K562 (cell line): ENCODE measurements at regions not wholly inside any gene's neighbourhood (a gene's known extent, or its start where the extent isn't known, plus 50 kb on each side); places are given as distances from the start of the nearest gene placed in this dataset.

Source experiments
- ATAC-seq: fragments of 200-7000 bp; cut with Tn5 transposase; 3 replicates; pipeline ENCODE4 v1.9.1; 2020; ENCODE audit warnings: moderate library complexity
- BruUV-seq: library from RNA; stranded (reverse); fragments of 400-500 nt; replicated peaks from 2 replicates; lab custom pipeline; 2021; lab: Mats Ljungman, UMichigan
- CTCF ChIA-PET: fragments of 300-600 bp; formaldehyde crosslinking; extraction: SDS; loops from one replicate; lab custom pipeline; 2021; ENCODE audit warnings: low intra/inter-chr PET ratio; lab: Yijun Ruan, JAX
- POLR2A ChIA-PET: fragments of 300-600, 350-650 bp; sonication (Branson Sonifier 250); formaldehyde crosslinking; extraction: SDS; loops from one replicate; lab custom pipeline; 2021; ENCODE audit warnings: antibody characterized with exemption, inconsistent platforms; lab: Yijun Ruan, JAX
- DNase-seq, 4 experiments: peaks; one replicate each; pipeline versions ENCODE4 v3.0.0 to v3.0.0-alpha.2; 2011 to 2018; ENCODE audit warnings: low spot score in 3 of 4, mixed read lengths in 3 of 4; ENCODE audit errors: extremely low read depth in 1 of 4
- FAIRE-seq: peaks from 2 replicates; lab custom pipeline; 2011; peaks lifted over from hg19 to GRCh38; lab: Jason Lieb, UNC
- H2AFZ ChIP-seq: 2 replicates; pipeline ENCODE4 v1.6.0; 2011; ENCODE audit warnings: low read depth, low read length, control low read depth, inconsistent platforms
- H3K27ac ChIP-seq: fragments of 200-600 bp; 3 replicates; pipeline ENCODE4 v1.8.0; 2011; ENCODE audit warnings: low read depth, mild to moderate bottlenecking, control low read depth, inconsistent platforms, low read length, moderate library complexity, mixed read lengths; ENCODE audit errors: extremely low read depth
- H3K27me3 ChIP-seq, 2 experiments: fragments of 300-600 bp in 1 of 2; 2 replicates in 1 of 2; 3 replicates in 1 of 2; pipeline versions ENCODE4 v1.6.0 to v1.8.0; 2011; ENCODE audit warnings: inconsistent platforms in 2 of 2, low read length in 2 of 2, mild to moderate bottlenecking in 1 of 2, mixed read lengths in 1 of 2, moderate library complexity in 1 of 2; ENCODE audit not compliant: control insufficient read depth in 2 of 2, insufficient read depth in 2 of 2
- H3K36me3 ChIP-seq: fragments of 300-600 bp; 3 replicates; pipeline ENCODE4 v1.8.0; 2011; ENCODE audit warnings: mild to moderate bottlenecking, low read length, inconsistent platforms; ENCODE audit not compliant: control insufficient read depth, insufficient read depth
- H3K4me1 ChIP-seq, 2 experiments: fragments of 200-600 bp in 1 of 2; replicated peaks in 1 of 2; 2 replicates in 1 of 2; 3 replicates in 1 of 2; pipeline versions ENCODE4 v1.5.1 to v1.8.0; 2011; ENCODE audit warnings: inconsistent platforms in 2 of 2, low read length in 2 of 2, mild to moderate bottlenecking in 1 of 2, mixed read lengths in 1 of 2, moderate library complexity in 1 of 2; ENCODE audit not compliant: control insufficient read depth in 2 of 2, insufficient read depth in 2 of 2
- H3K4me2 ChIP-seq: 2 replicates; pipeline ENCODE4 v1.6.1; 2011; ENCODE audit warnings: low read length, control low read depth, inconsistent platforms, mixed read lengths; ENCODE audit not compliant: insufficient read depth
- H3K4me3 ChIP-seq: fragments of 200-600 bp; sonication (generic), shearing (Covaris generic); 2 replicates; pipeline ENCODE4 v1.5.1; 2016; ENCODE audit warnings: control low read depth, inconsistent platforms
- H3K79me2 ChIP-seq: fragments of 200-600 bp; 3 replicates; pipeline ENCODE4 v1.8.0; 2011; ENCODE audit warnings: low read length, inconsistent platforms; ENCODE audit not compliant: control insufficient read depth, insufficient read depth
- H3K9ac ChIP-seq, 2 experiments: 2 replicates each; pipeline versions ENCODE4 v1.6.0 to v1.6.1; 2011; ENCODE audit warnings: low read depth in 2 of 2, low read length in 2 of 2, control low read depth in 1 of 2, inconsistent platforms in 1 of 2, mild to moderate bottlenecking in 1 of 2, mixed read lengths in 1 of 2; ENCODE audit not compliant: insufficient read depth in 1 of 2
- H3K9me1 ChIP-seq: one replicate; pipeline ENCODE4 v1.6.0; 2011; ENCODE audit warnings: inconsistent platforms, mild to moderate bottlenecking, low read length, moderate library complexity; ENCODE audit not compliant: control insufficient read depth, insufficient read depth
- H3K9me3 ChIP-seq: replicated peaks from 2 replicates; pipeline ENCODE4 v1.5.1; 2011; ENCODE audit warnings: low read depth, low read length, inconsistent platforms; ENCODE audit not compliant: control insufficient read depth, insufficient read depth
- H4K20me1 ChIP-seq: replicated peaks from 2 replicates; pipeline ENCODE4 v1.6.1; 2011; ENCODE audit warnings: low read length, inconsistent platforms, mixed read lengths; ENCODE audit not compliant: control insufficient read depth, insufficient read depth
- MAFF ChIP-seq: IDR thresholded peaks from 2 replicates; pipeline ENCODE4 v1.6.1; 2012; ENCODE audit warnings: low read length, improper control_type of control experiment
- POLR2H ChIP-seq: IDR thresholded peaks from 2 replicates; pipeline ENCODE4 v1.6.1; 2016; ENCODE audit warnings: missing genetic modification characterization, low read depth, mild to moderate bottlenecking, control low read depth, missing compliant biosample characterization, moderate library complexity
- WGBS: fragments of 100-300 bp; shearing (Covaris generic); methylation state at CpG from one replicate; pipeline ENCODE4 v1.1.6; 2016; ENCODE audit warnings: low coverage, mixed read lengths; ENCODE audit not compliant: insufficient coverage; ENCODE audit errors: missing lambda C conversion rate; 5-methylcytosine and 5-hydroxymethylcytosine counted together
- in situ Hi-C: fragments of 300-500 bp; cut with MboI; formaldehyde crosslinking; loops from 4 replicates; pipeline ENCODE4 v1.15.0; 2018; ENCODE audit warnings: inconsistent platforms, mixed read lengths
- intact Hi-C: fragments of 100-400 bp; cut with micrococcal nuclease; formaldehyde crosslinking; loops from 2 replicates; pipeline ENCODE4 v1.14.2; 2022

GRCh38 chr4:144910723-144911122 is 187.3 kb downstream of the ANAPC10 start:
- no peak overlapping the region for H3K4me2 ChIP-seq
- POLR2A ChIA-PET = no interaction called here
- TF ChIP-seq POLR2H (tag) (no peak), MAFF (no peak)
- TF ChIP-seq, all 486 proteins: peak for 0
- in situ Hi-C loops = no loop called here
- no peaks in the 10 kb centered on the region for H3K9me1 ChIP-seq
- H3K9ac ChIP-seq = no peak overlapping the region
- no peaks in the 10 kb centered on the region for H3K4me1 ChIP-seq
- no peak overlapping the region for H3K4me3 ChIP-seq
- H3K36me3 ChIP-seq = no peaks in the 10 kb centered on the region
- DNase-seq = no peak
- no peaks in the 10 kb centered on the region for H3K79me2 ChIP-seq
- WGBS = 0% methylated on average over 2 of the region's 2 CpGs
- CTCF ChIA-PET = no interaction called here
- H3K27me3 ChIP-seq = no peaks in the 10 kb centered on the region; a peak in 1 of 5 replicates
- intact Hi-C loops = no loop called here
- H3K27ac ChIP-seq = no peak overlapping the region
- no peak overlapping the region for H2AFZ ChIP-seq
- FAIRE-seq = no peak
- no peak for ATAC-seq
- BruUV-seq = no TSS peak
- H4K20me1 ChIP-seq = no peaks in the 10 kb centered on the region
- no peaks in the 10 kb centered on the region for H3K9me3 ChIP-seq
